Fibroblast of villous mesenchyme (primary cell): ENCODE measurements at regions not wholly inside any gene's neighbourhood (a gene's known extent, or its start where the extent isn't known, plus 50 kb on each side); places are given as distances from the start of the nearest gene placed in this dataset.

ENCODE experiments used
- DNase-seq: peaks from one replicate; pipeline ENCODE4 v3.0.0-alpha.2; 2010; ENCODE audit warnings: low read depth
- H3K4me3 ChIP-seq: 2 replicates; pipeline ENCODE4 v1.5.1; 2011; ENCODE audit warnings: low read depth, mild to moderate bottlenecking, low read length
- TF ChIP-seq, protein P1 (sequence below): IDR thresholded peaks from 2 replicates; pipeline ENCODE4 v1.5.1; 2012; ENCODE audit warnings: low read depth, mild to moderate bottlenecking, low read length; ENCODE audit not compliant: insufficient read depth

- no peak for DNase-seq
- TF ChIP-seq, protein P1, sequence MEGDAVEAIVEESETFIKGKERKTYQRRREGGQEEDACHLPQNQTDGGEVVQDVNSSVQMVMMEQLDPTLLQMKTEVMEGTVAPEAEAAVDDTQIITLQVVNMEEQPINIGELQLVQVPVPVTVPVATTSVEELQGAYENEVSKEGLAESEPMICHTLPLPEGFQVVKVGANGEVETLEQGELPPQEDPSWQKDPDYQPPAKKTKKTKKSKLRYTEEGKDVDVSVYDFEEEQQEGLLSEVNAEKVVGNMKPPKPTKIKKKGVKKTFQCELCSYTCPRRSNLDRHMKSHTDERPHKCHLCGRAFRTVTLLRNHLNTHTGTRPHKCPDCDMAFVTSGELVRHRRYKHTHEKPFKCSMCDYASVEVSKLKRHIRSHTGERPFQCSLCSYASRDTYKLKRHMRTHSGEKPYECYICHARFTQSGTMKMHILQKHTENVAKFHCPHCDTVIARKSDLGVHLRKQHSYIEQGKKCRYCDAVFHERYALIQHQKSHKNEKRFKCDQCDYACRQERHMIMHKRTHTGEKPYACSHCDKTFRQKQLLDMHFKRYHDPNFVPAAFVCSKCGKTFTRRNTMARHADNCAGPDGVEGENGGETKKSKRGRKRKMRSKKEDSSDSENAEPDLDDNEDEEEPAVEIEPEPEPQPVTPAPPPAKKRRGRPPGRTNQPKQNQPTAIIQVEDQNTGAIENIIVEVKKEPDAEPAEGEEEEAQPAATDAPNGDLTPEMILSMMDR, result no peak
- no peak overlapping the region for H3K4me3 ChIP-seq
These were observed 395.9 kb downstream of the GPAT3 start for GRCh38 chr4:83931659-83932438.

- no peak for DNase-seq
- no peak overlapping the region for H3K4me3 ChIP-seq
- TF ChIP-seq, protein P1, result no peak
These were observed 393.6 kb downstream of the GPAT3 start for GRCh38 chr4:83929550-83929949.

GRCh38 chr4:83926950-83927349 is 391.0 kb downstream of the GPAT3 start:
- no peak for DNase-seq
- H3K4me3 ChIP-seq, result no peak overlapping the region
- TF ChIP-seq, protein P1, result no peak

- no peak for DNase-seq
- no peak overlapping the region for H3K4me3 ChIP-seq
- TF ChIP-seq, protein P1, result no peak
These were observed 387.4 kb downstream of the GPAT3 start for GRCh38 chr4:83923341-83923740.

- no peak for DNase-seq
- no peak overlapping the region for H3K4me3 ChIP-seq
- TF ChIP-seq, protein P1, result no peak
These were observed 386.5 kb downstream of the GPAT3 start for GRCh38 chr4:83922402-83922801.

GRCh38 chr4:83921124-83921523 is 385.2 kb downstream of the GPAT3 start:
- no peak overlapping the region for H3K4me3 ChIP-seq
- TF ChIP-seq, protein P1, result no peak
- DNase-seq, result no peak

DNA sequence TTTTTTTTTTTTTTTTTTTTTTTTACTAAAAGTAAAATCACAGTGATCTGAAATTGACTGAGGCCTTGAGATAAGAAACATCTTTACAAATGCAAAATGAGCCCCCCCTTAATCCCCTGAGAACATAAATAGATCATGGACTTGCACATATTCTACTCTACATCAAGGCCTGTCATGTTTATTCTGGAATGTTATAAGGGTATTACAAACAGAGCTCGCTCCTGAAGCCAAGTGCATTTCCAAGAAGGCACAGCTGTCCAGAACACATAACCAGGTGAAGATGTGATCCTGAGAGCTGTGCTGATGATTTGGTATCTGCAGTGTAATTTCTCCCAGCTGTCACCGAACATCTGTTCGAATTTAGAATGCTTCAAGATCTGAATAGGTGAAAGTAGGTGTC is 384.5 kb downstream of the GPAT3 start:
- no peak for DNase-seq
- TF ChIP-seq, protein P1, result no peak
- no peak overlapping the region for H3K4me3 ChIP-seq
